Astrocyte of the cerebellum (primary cell): ENCODE measurements at regions not wholly inside any gene's neighbourhood (a gene's known extent, or its start where the extent isn't known, plus 50 kb on each side); places are given as distances from the start of the nearest gene placed in this dataset.

Experiments
- DNase-seq: peaks from one replicate; pipeline ENCODE4 v3.0.0-alpha.2; 2011; ENCODE audit warnings: low read depth
- H3K4me3 ChIP-seq: 2 replicates; pipeline ENCODE4 v1.5.1; 2011; ENCODE audit warnings: mild to moderate bottlenecking, low read depth, low read length, moderate library complexity
- in situ Hi-C: cut with HindIII; loops from 2 replicates; pipeline ENCODE4 v1.10.0; 2017; ENCODE audit warnings: low sequenced_read_pairs
- TF ChIP-seq, protein P1 (sequence below): IDR thresholded peaks from 2 replicates; pipeline ENCODE4 v1.5.1; 2012; ENCODE audit warnings: low read length, low read depth, moderate library complexity, mild to moderate bottlenecking; ENCODE audit errors: missing control alignments

DNA sequence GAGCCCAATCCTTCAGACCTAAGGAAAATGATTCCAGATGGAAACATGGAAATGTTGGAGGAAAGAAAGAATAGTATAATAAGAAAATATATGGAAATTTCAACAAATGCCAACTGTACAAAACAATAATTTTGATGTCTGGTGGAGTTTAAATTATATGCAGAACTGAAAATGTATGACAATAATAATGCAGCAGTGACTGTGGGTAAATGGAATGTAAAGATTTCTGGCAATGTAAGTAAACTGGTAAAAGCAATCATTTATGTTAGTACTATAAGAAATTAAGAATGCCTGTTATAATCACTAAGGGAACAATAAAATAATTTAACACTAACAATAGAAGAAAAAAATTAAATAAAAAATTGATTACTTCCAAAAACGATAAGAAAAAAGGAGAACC, 89.0 kb downstream of the EDN1 start:
- H3K4me3 ChIP-seq = no peak overlapping the region
- TF ChIP-seq, protein P1, sequence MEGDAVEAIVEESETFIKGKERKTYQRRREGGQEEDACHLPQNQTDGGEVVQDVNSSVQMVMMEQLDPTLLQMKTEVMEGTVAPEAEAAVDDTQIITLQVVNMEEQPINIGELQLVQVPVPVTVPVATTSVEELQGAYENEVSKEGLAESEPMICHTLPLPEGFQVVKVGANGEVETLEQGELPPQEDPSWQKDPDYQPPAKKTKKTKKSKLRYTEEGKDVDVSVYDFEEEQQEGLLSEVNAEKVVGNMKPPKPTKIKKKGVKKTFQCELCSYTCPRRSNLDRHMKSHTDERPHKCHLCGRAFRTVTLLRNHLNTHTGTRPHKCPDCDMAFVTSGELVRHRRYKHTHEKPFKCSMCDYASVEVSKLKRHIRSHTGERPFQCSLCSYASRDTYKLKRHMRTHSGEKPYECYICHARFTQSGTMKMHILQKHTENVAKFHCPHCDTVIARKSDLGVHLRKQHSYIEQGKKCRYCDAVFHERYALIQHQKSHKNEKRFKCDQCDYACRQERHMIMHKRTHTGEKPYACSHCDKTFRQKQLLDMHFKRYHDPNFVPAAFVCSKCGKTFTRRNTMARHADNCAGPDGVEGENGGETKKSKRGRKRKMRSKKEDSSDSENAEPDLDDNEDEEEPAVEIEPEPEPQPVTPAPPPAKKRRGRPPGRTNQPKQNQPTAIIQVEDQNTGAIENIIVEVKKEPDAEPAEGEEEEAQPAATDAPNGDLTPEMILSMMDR = no peak
- DNase-seq = no peak
- in situ Hi-C loops = no loop called here

DNA sequence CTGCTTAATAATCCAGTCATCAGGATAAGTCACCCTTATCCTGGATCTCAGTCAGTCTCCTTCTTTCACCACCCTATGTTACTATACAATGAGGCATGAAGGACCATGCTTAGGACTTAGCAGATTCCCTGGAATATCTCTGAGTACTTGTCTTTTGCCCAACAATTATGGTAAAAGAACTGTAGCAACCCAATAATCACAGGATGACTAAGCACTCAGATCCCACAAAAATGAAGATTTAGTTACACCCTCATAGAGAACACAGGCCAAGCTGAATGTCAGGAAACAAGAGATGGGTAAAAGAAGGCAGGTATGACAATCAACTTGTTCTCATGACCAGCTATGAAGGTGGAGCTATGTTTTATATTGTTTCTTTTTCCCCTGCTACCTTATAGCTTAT, 91.4 kb downstream of the EDN1 start:
- H3K4me3 ChIP-seq = no peak overlapping the region
- TF ChIP-seq, protein P1 = no peak
- no peak for DNase-seq
- in situ Hi-C loops = no loop called here

DNA sequence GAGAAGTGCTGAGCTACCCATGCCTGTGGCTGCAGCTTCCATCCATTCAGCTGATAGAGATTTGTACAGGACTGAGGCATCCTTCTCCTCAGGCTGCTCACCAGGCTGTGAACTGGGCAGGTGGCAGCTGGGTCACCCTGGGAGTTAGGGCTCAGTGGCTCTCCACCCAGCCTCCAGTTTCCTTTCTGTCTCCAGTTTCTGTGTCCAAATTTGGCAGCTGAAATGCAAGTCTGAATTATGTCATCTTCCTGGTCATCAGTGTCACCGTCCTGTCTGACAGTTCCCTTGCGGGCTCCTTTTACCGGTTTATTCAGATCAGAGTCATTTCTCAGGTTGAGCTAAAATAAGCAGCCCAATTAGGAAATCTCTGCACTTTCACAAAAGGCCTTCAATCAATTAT, 93.3 kb downstream of the EDN1 start:
- TF ChIP-seq, protein P1 = no peak
- in situ Hi-C loops = no loop called here
- H3K4me3 ChIP-seq = no peak overlapping the region
- no peak for DNase-seq

DNA sequence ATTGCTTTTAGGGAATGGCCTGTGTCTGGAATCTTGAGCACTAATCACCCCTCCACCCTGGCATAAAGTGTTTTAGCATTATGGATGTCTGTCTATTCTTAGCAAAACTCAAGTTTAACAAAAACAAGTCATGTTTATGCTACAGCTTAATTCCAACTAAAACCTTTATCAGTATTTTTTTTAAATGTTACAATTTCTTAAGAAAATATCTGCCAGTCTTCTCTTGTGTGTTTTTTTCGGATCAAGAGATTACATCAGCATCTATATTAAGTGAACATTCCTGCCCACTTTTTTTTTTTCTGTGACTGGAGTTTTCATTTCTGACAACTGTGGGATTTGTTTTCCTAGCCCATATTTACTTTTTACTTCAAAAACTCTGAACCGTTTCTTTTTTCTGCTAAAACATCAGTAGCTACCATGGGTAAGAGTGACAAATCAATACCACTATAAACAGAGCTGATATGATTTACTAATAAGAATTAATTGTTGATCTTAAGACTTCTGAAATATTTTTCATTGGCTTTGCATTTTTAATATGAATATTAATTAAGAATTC, 94.3 kb downstream of the EDN1 start:
- no peak overlapping the region for H3K4me3 ChIP-seq
- no peak for DNase-seq
- TF ChIP-seq, protein P1 = no peak
- in situ Hi-C loops = no loop called here

DNA sequence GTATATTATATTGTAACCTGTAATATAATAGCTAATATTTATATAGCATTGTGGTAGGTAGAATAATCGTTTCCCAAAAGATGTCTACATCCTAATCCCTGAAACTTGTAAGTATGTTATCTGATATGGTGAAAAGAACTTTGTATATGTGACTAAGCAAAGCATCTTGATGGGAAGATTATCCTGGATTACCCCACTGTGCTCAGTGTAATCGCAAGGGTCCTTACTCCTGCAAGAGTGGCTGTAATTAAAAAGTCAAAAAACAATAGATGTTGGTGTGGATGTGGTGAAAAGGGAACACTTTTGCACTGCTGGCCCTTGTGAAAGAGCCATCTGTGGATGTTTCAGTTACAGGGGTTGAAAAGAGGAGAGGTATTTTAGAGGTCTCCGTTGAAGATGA, 95.2 kb downstream of the EDN1 start:
- in situ Hi-C loops = no loop called here
- TF ChIP-seq, protein P1 = no peak
- DNase-seq = no peak
- H3K4me3 ChIP-seq = no peak overlapping the region

DNA sequence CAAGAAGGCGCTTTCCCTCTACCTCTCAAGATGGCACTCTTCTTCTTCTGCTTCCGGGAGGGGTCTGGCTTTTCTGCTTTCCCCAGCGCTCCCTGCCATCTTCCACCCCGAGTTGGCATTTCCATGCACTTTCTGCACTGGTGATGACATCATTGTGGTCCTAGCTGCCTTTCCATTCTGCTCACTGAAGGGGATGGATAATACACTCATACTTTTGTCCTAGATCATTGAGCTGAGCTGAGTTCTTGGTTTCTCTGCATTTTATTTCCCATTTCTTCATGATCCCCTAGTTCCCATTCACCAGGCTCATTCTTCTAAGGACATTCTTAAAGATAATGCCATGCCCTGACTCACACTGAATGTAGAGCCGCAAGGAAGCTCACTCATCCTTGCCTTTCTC, 96.7 kb downstream of the EDN1 start:
- DNase-seq = no peak
- no peak overlapping the region for H3K4me3 ChIP-seq
- TF ChIP-seq, protein P1 = no peak
- in situ Hi-C loops = no loop called here

DNA sequence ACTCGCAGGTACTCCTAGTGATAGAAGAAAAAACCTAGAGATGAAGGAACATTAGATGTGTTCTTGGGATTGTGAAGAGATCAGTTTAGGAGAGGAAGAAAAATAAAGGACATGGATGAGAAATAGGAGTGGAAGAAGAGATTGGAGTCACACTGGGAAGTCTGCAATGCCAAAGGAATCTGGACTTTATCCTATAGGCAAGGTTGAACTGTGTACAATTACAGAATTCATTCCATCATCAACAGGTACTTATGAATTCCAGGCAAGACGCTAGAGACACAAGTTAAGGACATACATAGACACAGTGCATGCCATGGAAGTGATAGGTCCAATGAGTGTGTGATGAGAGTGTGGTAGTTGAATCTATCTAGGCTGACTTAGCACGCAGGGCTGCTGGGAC, 101.3 kb downstream of the EDN1 start:
- in situ Hi-C loops = no loop called here
- TF ChIP-seq, protein P1 = no peak
- DNase-seq = no peak
- no peak overlapping the region for H3K4me3 ChIP-seq
